ENCODE measurements at regions not wholly inside any gene's neighbourhood (a gene's known extent, or its start where the extent isn't known, plus 50 kb on each side); places are given as distances from the start of the nearest gene placed in this dataset.

DNA sequence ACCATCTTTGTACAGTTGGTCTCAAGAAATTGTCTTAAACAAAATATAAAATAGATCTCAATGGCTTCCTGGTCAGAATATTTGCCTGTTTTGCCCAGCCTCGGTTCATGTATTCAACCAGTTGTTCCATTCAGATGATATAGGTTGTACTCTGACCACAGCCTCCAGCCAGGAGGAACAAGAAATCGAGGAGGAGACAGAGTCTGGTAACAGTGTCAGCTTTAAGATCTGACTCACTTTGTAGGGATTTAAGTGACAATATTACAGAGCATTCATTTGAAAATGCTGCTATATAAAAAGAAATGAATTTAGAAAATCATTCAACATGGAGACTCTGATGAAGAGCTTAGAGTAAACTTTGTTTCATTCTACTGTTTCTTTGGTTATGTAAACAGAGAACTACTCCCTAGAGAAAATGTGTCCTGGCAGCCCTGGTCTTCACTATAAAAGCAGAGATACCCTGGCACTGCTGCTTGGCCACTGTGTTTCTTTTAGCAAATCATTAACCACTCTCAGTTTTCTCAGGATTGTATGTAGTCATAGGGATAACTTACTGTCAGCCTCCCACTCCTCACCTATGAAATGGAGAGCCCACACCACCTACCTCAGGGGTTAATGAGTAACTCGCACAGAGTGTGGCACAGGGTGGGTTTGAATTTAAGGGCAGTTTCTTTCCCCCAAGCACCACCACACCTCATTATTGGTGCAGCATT lies 53.5 kb downstream of the PAGE2 start:
- no peak overlapping the region for H3K27ac ChIP-seq
- peaks cover 0 to 3% (median 0%) of the 10 kb centered on the region in 9 donors for H3K27me3 ChIP-seq
- ATAC-seq (no peak), DNase-seq (no peak)
- no peaks in the 10 kb centered on the region for H3K4me1 ChIP-seq
- H3K9me3 ChIP-seq, result no peaks in the 10 kb centered on the region
- 66 to 90% (median 79%) methylated on average over 3 of the region's 3 CpGs for WGBS, 4 donors
- intact Hi-C loops (cut with DNase I), result no loop called here
- TF ChIP-seq POLR2A (IDR thresholded peaks at IDR 0.05), result no peak
- TF ChIP-seq, protein P1, sequence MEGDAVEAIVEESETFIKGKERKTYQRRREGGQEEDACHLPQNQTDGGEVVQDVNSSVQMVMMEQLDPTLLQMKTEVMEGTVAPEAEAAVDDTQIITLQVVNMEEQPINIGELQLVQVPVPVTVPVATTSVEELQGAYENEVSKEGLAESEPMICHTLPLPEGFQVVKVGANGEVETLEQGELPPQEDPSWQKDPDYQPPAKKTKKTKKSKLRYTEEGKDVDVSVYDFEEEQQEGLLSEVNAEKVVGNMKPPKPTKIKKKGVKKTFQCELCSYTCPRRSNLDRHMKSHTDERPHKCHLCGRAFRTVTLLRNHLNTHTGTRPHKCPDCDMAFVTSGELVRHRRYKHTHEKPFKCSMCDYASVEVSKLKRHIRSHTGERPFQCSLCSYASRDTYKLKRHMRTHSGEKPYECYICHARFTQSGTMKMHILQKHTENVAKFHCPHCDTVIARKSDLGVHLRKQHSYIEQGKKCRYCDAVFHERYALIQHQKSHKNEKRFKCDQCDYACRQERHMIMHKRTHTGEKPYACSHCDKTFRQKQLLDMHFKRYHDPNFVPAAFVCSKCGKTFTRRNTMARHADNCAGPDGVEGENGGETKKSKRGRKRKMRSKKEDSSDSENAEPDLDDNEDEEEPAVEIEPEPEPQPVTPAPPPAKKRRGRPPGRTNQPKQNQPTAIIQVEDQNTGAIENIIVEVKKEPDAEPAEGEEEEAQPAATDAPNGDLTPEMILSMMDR (IDR thresholded peaks at IDR 0.05), result no peak
- peaks cover 0 to 19% (median 0%) of the 10 kb centered on the region in 9 donors for H3K36me3 ChIP-seq
- H3K4me3 ChIP-seq, result no peak overlapping the region

DNA sequence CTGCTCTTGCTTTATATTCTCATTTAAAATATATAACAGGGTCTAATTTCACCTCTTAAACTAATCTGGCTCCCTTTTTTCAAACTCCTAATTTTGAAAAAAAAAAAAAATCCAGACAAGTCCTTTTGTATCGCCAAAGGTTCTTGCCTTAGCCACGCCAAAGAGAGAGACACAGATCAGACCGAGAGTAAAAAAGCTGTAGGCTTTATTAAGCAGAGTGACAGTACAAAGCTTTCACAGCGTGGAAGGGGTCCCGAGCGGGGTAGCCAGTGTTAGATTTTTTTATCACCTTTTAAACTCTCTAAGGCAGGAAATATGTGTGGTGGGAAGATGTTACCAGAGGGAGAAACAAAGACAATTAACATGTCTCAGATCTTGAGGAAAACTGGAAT lies 54.1 kb downstream of the PAGE2 start:
- no peaks in the 10 kb centered on the region for H3K4me1 ChIP-seq
- no peak overlapping the region for H3K4me3 ChIP-seq
- ATAC-seq (no peak), DNase-seq (no peak)
- intact Hi-C loops (cut with DNase I), result no loop called here
- no peaks in the 10 kb centered on the region for H3K9me3 ChIP-seq
- H3K36me3 ChIP-seq, result peaks cover 0 to 19% (median 0%) of the 10 kb centered on the region in 9 donors
- TF ChIP-seq, protein P1 (IDR thresholded peaks at IDR 0.05), result no peak
- no peak for TF ChIP-seq POLR2A (IDR thresholded peaks at IDR 0.05)
- no peak overlapping the region for H3K27ac ChIP-seq
- WGBS, 4 donors, result 62 to 69% (median 66%) methylated on average over 6 of the region's 6 CpGs
- H3K27me3 ChIP-seq, result peaks cover 0 to 3% (median 0%) of the 10 kb centered on the region in 9 donors

DNA sequence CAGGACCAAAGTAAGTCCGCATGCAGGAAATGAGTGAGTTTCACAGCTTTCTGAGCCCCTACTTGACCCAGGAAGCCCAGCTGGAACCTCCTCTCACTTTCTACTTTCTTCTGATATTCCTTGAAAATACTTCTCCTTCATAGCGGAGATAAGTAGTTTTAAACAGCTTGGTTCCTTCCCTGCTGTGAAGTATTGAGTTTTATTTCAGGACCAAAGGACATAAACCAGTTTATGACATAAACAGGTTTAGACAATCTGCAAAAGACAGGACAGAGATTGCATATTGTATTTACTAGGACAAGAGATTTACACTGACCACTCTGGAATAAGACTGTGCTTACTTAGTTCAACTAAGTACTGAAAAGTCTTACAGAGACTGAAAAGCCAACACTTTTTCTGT lies 54.8 kb downstream of the PAGE2 start:
- no peaks in the 10 kb centered on the region for H3K9me3 ChIP-seq
- 44 to 73% (median 59%) methylated on average over 2 of the region's 2 CpGs for WGBS, 4 donors
- no peak overlapping the region for H3K27ac ChIP-seq
- no peak for ATAC-seq
- no peak for DNase-seq
- no peak for TF ChIP-seq POLR2A (IDR thresholded peaks at IDR 0.05)
- TF ChIP-seq, protein P1 (IDR thresholded peaks at IDR 0.05), result no peak
- no peak overlapping the region for H3K4me3 ChIP-seq
- H3K27me3 ChIP-seq, result peaks cover 0 to 3% (median 0%) of the 10 kb centered on the region in 9 donors
- H3K4me1 ChIP-seq, result peaks cover 0 to 2% (median 0%) of the 10 kb centered on the region in 12 donors
- intact Hi-C loops (cut with DNase I), result no loop called here
- H3K36me3 ChIP-seq, result peaks cover 0 to 19% (median 0%) of the 10 kb centered on the region in 9 donors

DNA sequence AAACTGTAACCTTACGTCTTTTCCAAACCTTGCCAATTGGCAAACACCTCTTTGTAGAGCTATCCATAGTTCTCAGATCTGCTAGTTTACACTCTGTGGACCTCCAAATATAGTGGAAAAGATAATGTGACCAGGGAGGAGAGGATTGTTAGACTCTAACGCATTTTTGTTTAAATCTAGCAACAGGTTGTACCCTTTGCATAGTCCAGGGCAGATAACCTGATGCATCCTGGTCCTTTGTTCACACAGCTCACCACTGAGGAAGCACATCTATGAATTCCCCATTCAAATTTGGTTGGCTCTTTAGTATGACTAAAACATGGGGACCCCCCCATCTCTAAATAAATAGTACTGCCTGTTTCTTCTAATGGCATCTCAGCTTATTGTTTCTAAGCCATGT lies 55.9 kb downstream of the PAGE2 start:
- peaks cover 0 to 11% (median 0%) of the 10 kb centered on the region in 12 donors for H3K4me1 ChIP-seq
- DNase-seq, result no peak
- WGBS, 4 donors, result 65 to 90% (median 79%) methylated on average over 2 of the region's 2 CpGs
- H3K27ac ChIP-seq, result no peak overlapping the region
- H3K4me3 ChIP-seq, result no peak overlapping the region
- H3K9me3 ChIP-seq, result no peaks in the 10 kb centered on the region
- H3K27me3 ChIP-seq, result peaks cover 0 to 5% (median 0%) of the 10 kb centered on the region in 9 donors
- TF ChIP-seq, protein P1 (IDR thresholded peaks at IDR 0.05), result no peak
- no peak for TF ChIP-seq POLR2A (IDR thresholded peaks at IDR 0.05)
- peaks cover 0 to 19% (median 0%) of the 10 kb centered on the region in 9 donors for H3K36me3 ChIP-seq
- ATAC-seq, result no peak
- intact Hi-C loops (cut with DNase I), result no loop called here

Data from heart left ventricle (tissue), 16 donors.